ENCODE measurements at regions not wholly inside any gene's neighbourhood (a gene's known extent, or its start where the extent isn't known, plus 50 kb on each side); places are given as distances from the start of the nearest gene placed in this dataset.

- no peak for TF ChIP-seq CTCF (IDR thresholded peaks at IDR 0.05 in 8 of 11, conservative IDR thresholded peaks at IDR 0.05 in 3 of 11)
- TF ChIP-seq POLR2AphosphoS5 (IDR thresholded peaks at IDR 0.05) = no peak
Measured at GRCh38 chr14:76643887-76644286, 117.4 kb upstream of the VASH1 start.
